PC-9 (cell line): ENCODE measurements at regions not wholly inside any gene's neighbourhood (a gene's known extent, or its start where the extent isn't known, plus 50 kb on each side); places are given as distances from the start of the nearest gene placed in this dataset.

Source experiments
- BruUV-seq: library from RNA; stranded (reverse); fragments of 400-500 nt; replicated peaks from 2 replicates; lab custom pipeline; 2021; lab: Mats Ljungman, UMichigan
- CTCF ChIA-PET: fragments of 300-600 bp; sonication (Branson Sonifier 250); formaldehyde crosslinking; loops from one replicate; lab custom pipeline; 2022; ENCODE audit warnings: antibody characterized with exemption; lab: Charles Lee
- POLR2A ChIA-PET: fragments of 300-600 bp; sonication (Branson Sonifier 250); formaldehyde crosslinking; loops from one replicate; lab custom pipeline; 2022; ENCODE audit warnings: antibody characterized with exemption; ENCODE audit not compliant: unreplicated experiment; lab: Charles Lee
- DNase-seq, 2 experiments: peaks; one replicate each; pipeline versions ENCODE4 v3.0.0 to v3.0.0-alpha.2; 2015 to 2022; ENCODE audit warnings: mixed read lengths in 1 of 2
- H2AFZ ChIP-seq: fragments of 200-600 bp; sonication (generic); 2 replicates; pipeline ENCODE4 v1.8.1; 2017; ENCODE audit warnings: antibody characterized with exemption
- H3F3A ChIP-seq: fragments of 200-600 bp; sonication (generic); 2 replicates; pipeline ENCODE4 v1.8.1; 2017; ENCODE audit warnings: antibody characterized with exemption, mild to moderate bottlenecking, low read depth; ENCODE audit not compliant: insufficient read depth
- H3K27ac ChIP-seq: fragments of 200-600 bp; sonication (generic); 2 replicates; pipeline ENCODE4 v1.6.1; 2016; ENCODE audit warnings: mixed run types
- H3K27me3 ChIP-seq: fragments of 200-600 bp; sonication (generic); 2 replicates; pipeline ENCODE4 v1.6.1; 2016; ENCODE audit warnings: low read depth, mixed run types; ENCODE audit not compliant: insufficient read depth
- H3K36me3 ChIP-seq: fragments of 200-600 bp; sonication (generic); 2 replicates; pipeline ENCODE4 v1.6.1; 2016; ENCODE audit warnings: low read depth, mixed run types
- H3K4me1 ChIP-seq: fragments of 200-600 bp; sonication (generic); replicated peaks from 2 replicates; pipeline ENCODE4 v1.6.1; 2016; ENCODE audit warnings: mixed run types; ENCODE audit not compliant: insufficient read depth
- H3K4me2 ChIP-seq: fragments of 200-600 bp; sonication (generic); 2 replicates; pipeline ENCODE4 v1.6.1; 2017; ENCODE audit warnings: mixed run types
- H3K4me3 ChIP-seq: fragments of 200-600 bp; sonication (generic); 2 replicates; pipeline ENCODE4 v1.6.1; 2016; ENCODE audit warnings: mixed run types
- H3K79me2 ChIP-seq: fragments of 200-600 bp; sonication (generic); 2 replicates; pipeline ENCODE4 v1.6.1; 2017; ENCODE audit warnings: low read depth, mixed run types
- H3K9me2 ChIP-seq: fragments of 200-600 bp; sonication (generic); 2 replicates; pipeline ENCODE4 v1.8.1; 2017; ENCODE audit warnings: mild to moderate bottlenecking; ENCODE audit not compliant: insufficient read depth
- H3K9me3 ChIP-seq: fragments of 200-600 bp; sonication (generic); 2 replicates; pipeline ENCODE4 v1.8.1; 2016; ENCODE audit warnings: low read depth; ENCODE audit not compliant: insufficient read depth
- H4K20me1 ChIP-seq: fragments of 200-600 bp; sonication (generic); 2 replicates; pipeline ENCODE4 v1.8.1; 2017; ENCODE audit not compliant: insufficient read depth
- CTCF ChIP-seq: fragments of 200-600 bp; sonication (generic); conservative IDR thresholded peaks from 2 replicates; pipeline ENCODE4 v1.6.1; 2017; ENCODE audit warnings: mixed run types, antibody characterized with exemption, mild to moderate bottlenecking, moderate library complexity
- EZH2 ChIP-seq: fragments of 200-600 bp; sonication (generic); IDR thresholded peaks from 2 replicates; pipeline ENCODE4 v1.8.0; 2017; ENCODE audit warnings: antibody characterized with exemption, low read depth
- intact Hi-C: fragments of 100-400 bp; cut with micrococcal nuclease; formaldehyde crosslinking; loops from one replicate; pipeline ENCODE4 v1.10.0; 2022; ENCODE audit not compliant: unreplicated experiment

GRCh38 chr1:9179463-9180110 lies 50.7 kb upstream of the GPR157 start:
- TF ChIP-seq EZH2 (no peak), CTCF (no peak)
- no peak for DNase-seq
- Histone ChIP-seq H3K79me2 (no peaks in the 10 kb centered on the region), H3K4me1 (peaks cover 16% of the 10 kb centered on the region), H3K4me3 (no peak overlapping the region), H4K20me1 (no peaks in the 10 kb centered on the region), H3K27ac (no peak overlapping the region), H3K36me3 (no peaks in the 10 kb centered on the region), H2AFZ (no peak overlapping the region), H3K4me2 (no peak overlapping the region), H3K9me3 (no peaks in the 10 kb centered on the region), H3K9me2 (no peaks in the 10 kb centered on the region), H3K27me3 (no peaks in the 10 kb centered on the region), H3F3A (0 out of 2 replicates have a peak, but pooled peaks cover 3% of the 10 kb centered on the region)
- BruUV-seq, result no TSS peak
- ChIA-PET CTCF (interaction anchor here (0.6 to 0.7 kb wide), 2 partner anchors 168 to 286 kb away, joined by 8 read pairs; no protein-coding TSS in a partner anchor), POLR2A (no interaction called here)
- intact Hi-C loops, result loop anchor here (2.0 to 5.0 kb wide), 3 partner anchors 15 to 313 kb away; partner anchors contain the start of gene GPR157

GRCh38 chr1:9180111-9180819 lies 51.4 kb upstream of the GPR157 start:
- CTCF ChIA-PET, result interaction anchor here (0.6 to 1.0 kb wide), 2 partner anchors 15 to 168 kb away, joined by 8 read pairs; no protein-coding TSS in a partner anchor
- no TSS peak for BruUV-seq
- DNase-seq, result peak in 1 of 2 experiments; percentile 83
- Histone ChIP-seq H3K27me3 (no peaks in the 10 kb centered on the region), H3K4me2 (no peak overlapping the region), H2AFZ (no peak overlapping the region), H3K79me2 (no peaks in the 10 kb centered on the region), H3K36me3 (no peaks in the 10 kb centered on the region), H4K20me1 (no peaks in the 10 kb centered on the region), H3K9me2 (no peaks in the 10 kb centered on the region), H3K9me3 (no peaks in the 10 kb centered on the region), H3F3A (0 out of 2 replicates have a peak, but pooled peaks cover 3% of the 10 kb centered on the region), H3K4me3 (no peak overlapping the region), H3K4me1 (peaks cover 16% of the 10 kb centered on the region), H3K27ac (no peak overlapping the region)
- intact Hi-C loops, result loop anchor here (2.0 to 5.0 kb wide), 3 partner anchors 15 to 312 kb away; partner anchors contain the start of gene GPR157
- TF ChIP-seq CTCF (no peak), EZH2 (no peak)
- POLR2A ChIA-PET, result interaction anchor here (0.6 kb wide), 1 partner anchor 314 kb away, joined by 3 read pairs; no protein-coding TSS in a partner anchor

- H3K9me3 ChIP-seq, result no peaks in the 10 kb centered on the region
- no peaks in the 10 kb centered on the region for H3K27me3 ChIP-seq
- intact Hi-C loops, result loop anchor here (2.0 to 5.0 kb wide), 3 partner anchors 17 to 311 kb away; partner anchors contain the start of gene GPR157
- H3K79me2 ChIP-seq, result no peaks in the 10 kb centered on the region
- TSS peak; percentile 50 for BruUV-seq
- TF ChIP-seq CTCF (peak; percentile 84), EZH2 (no peak)
- H3K4me2 ChIP-seq, result peak overlapping the region; percentile 74
- H3K9me2 ChIP-seq, result no peaks in the 10 kb centered on the region
- H4K20me1 ChIP-seq, result no peaks in the 10 kb centered on the region
- DNase-seq, result peak in 1 of 2 experiments; percentile 64
- ChIA-PET CTCF (interaction anchor here (1.0 kb wide), 1 partner anchor 16 kb away, joined by 8 read pairs; no protein-coding TSS in a partner anchor), POLR2A (no interaction called here)
- H3K36me3 ChIP-seq, result no peaks in the 10 kb centered on the region
- 0 out of 2 replicates have a peak, but pooled peaks cover 3% of the 10 kb centered on the region for H3F3A ChIP-seq
- peaks cover 16% of the 10 kb centered on the region for H3K4me1 ChIP-seq
- peak overlapping the region; percentile 48; the same call in 1 of the 2 replicates for H3K4me3 ChIP-seq
- no peak overlapping the region for H3K27ac ChIP-seq
- H2AFZ ChIP-seq, result no peak overlapping the region; the same call in 1 of the 2 replicates
Observed at GRCh38 chr1:9181176-9181906, 52.4 kb upstream of the GPR157 start.
